Stimulated activated memory B cell treated with anti-CD40 and anti-IgM and Interleukin-4, amounts not matched to agents 10 μg/mL and 1 μg/mL and 100 μg/mL, for 72 hours (primary cell): ENCODE measurements at regions not wholly inside any gene's neighbourhood (a gene's known extent, or its start where the extent isn't known, plus 50 kb on each side); places are given as distances from the start of the nearest gene placed in this dataset.
"Not testable (repeated sequence)": the region's sequence is repeated elsewhere in the genome, so short reads cannot be mapped to it uniquely, and the experiment has no call there.

ENCODE experiments used
- ATAC-seq: fragments of 150-1000 bp; cut with Tn5 transposase; 2 replicates; pipeline ENCODE4 v1.10.0; 2021
- H3K27ac Mint-ChIP-seq: one replicate; pipeline ENCODE4 v1.8.0; 2022; ENCODE audit warnings: mild to moderate bottlenecking, mixed read lengths
- H3K27me3 Mint-ChIP-seq: one replicate; pipeline ENCODE4 v1.8.0; 2022; ENCODE audit warnings: mixed read lengths
- H3K36me3 Mint-ChIP-seq: one replicate; pipeline ENCODE4 v1.8.0; 2022; ENCODE audit warnings: mixed read lengths
- H3K4me1 Mint-ChIP-seq: one replicate; pipeline ENCODE4 v1.8.0; 2022; ENCODE audit warnings: mixed read lengths
- H3K4me3 Mint-ChIP-seq: one replicate; pipeline ENCODE4 v1.8.0; 2022; ENCODE audit warnings: mild to moderate bottlenecking, moderate library complexity, mixed read lengths
- H3K9me3 Mint-ChIP-seq: one replicate; pipeline ENCODE4 v1.8.0; 2022; ENCODE audit warnings: mixed read lengths

- ATAC-seq = peak; percentile 58
- Mint-ChIP-seq H3K4me1 (peaks cover 36% of the 10 kb centered on the region), H3K4me3 (no peak overlapping the region), H3K27me3 (no peaks in the 10 kb centered on the region), H3K36me3 (no peaks in the 10 kb centered on the region), H3K9me3 (no peaks in the 10 kb centered on the region), H3K27ac (peak overlapping the region; percentile 23)
These were observed 166.6 kb downstream of the BRD1 start for GRCh38 chr22:49660794-49661781.

GRCh38 chr22:49660321-49660720 is 167.4 kb downstream of the BRD1 start:
- no peaks in the 10 kb centered on the region for H3K27me3 Mint-ChIP-seq
- H3K36me3 Mint-ChIP-seq = no peaks in the 10 kb centered on the region
- H3K27ac Mint-ChIP-seq = no peak overlapping the region
- no peaks in the 10 kb centered on the region for H3K9me3 Mint-ChIP-seq
- no peak overlapping the region for H3K4me3 Mint-ChIP-seq
- peaks cover 40% of the 10 kb centered on the region for H3K4me1 Mint-ChIP-seq
- no peak for ATAC-seq

- no peaks in the 10 kb centered on the region for H3K9me3 Mint-ChIP-seq
- no peaks in the 10 kb centered on the region for H3K27me3 Mint-ChIP-seq
- no peak overlapping the region for H3K4me3 Mint-ChIP-seq
- no peaks in the 10 kb centered on the region for H3K36me3 Mint-ChIP-seq
- H3K4me1 Mint-ChIP-seq = peaks cover 42% of the 10 kb centered on the region
- H3K27ac Mint-ChIP-seq = no peak overlapping the region
- no peak for ATAC-seq
These were observed 167.8 kb downstream of the BRD1 start for GRCh38 chr22:49659924-49660315.

DNA sequence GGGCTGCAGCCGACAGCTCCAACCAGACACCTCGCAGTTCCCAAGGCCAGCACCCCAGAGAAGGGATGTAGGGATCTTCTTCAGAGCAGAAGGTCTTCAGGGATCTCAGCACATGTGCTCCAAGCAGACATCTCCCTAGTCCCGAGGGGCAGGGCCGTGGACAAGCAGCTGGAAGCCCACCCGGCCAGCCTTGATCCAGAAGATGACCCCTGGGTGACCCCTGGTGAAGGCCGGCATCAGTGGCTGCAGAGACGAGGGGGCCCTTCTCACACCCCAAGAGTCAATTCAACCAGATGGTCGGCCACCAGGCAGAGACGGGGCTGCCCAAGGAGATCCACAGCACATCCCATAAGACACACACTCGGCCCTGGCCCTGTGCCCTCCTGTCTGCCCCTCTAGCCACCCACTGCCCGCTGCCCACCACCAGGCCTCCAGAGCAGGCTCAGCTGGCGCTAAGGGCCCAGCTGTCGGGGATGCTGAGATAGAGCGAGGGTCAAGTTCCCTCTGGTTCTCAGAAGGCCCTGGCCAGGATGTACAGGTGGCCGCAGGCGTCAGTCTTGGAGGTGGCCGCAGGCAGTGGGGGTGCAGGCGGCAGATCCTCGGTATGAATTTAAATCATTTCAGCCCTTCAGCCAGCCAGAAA is 168.3 kb downstream of the BRD1 start:
- no peaks in the 10 kb centered on the region for H3K36me3 Mint-ChIP-seq
- H3K27ac Mint-ChIP-seq = no peak overlapping the region
- peaks cover 42% of the 10 kb centered on the region for H3K4me1 Mint-ChIP-seq
- no peaks in the 10 kb centered on the region for H3K9me3 Mint-ChIP-seq
- no peak overlapping the region for H3K4me3 Mint-ChIP-seq
- H3K27me3 Mint-ChIP-seq = no peaks in the 10 kb centered on the region
- ATAC-seq = no peak

DNA sequence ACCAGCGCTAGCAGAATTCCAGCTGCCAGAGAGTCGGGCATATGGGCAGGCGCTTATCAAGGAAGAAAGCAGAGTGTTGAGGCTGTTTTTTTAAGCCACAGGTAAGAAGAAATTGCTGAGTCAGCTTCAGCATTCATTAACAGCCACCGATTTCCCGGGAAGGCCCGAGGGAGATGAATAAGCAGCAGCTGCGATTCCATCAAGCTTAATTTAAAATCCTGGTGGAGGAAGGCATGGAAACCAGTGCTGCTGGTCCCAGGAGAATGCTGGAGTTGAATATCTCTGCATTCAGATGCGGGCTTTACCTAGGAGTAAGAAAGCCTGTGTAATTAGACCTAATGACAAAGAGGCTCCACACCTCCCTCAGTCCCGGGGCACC is 168.8 kb downstream of the BRD1 start:
- Mint-ChIP-seq H3K9me3 (no peaks in the 10 kb centered on the region), H3K36me3 (no peaks in the 10 kb centered on the region), H3K4me1 (peaks cover 42% of the 10 kb centered on the region), H3K27ac (peak overlapping the region; percentile 75), H3K27me3 (no peaks in the 10 kb centered on the region), H3K4me3 (no peak overlapping the region)
- no peak for ATAC-seq

DNA sequence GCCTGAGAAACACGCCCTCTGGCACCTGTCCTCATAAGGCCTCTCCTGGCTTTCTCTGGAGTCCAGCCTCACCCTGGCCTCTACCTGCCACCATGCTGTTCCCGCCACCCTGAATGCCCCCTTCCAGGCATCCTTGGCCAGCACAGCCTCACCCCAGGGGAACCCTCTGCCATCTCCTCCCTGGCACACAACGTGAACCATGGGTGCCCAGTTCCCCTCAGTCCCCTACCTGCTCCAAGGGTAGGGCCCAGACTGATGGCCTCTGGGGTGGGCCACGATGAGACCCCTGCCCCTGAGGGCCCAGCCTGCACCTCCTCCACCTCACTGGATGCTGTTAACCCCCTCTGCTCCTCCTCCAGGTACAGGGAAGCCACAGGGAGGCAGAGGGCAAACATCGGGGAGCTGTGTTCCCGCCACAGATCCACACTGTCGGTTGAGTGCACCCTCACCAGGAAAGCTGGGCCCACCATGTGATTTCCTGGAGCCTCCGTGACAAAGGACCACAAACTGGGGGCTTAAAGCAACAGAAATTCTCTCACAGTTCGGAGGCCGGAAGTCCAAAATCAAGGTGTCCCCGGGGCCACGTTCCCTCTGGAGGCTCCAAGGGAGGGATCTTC is 169.6 kb downstream of the BRD1 start:
- Mint-ChIP-seq H3K27ac (peak overlapping the region; percentile 75), H3K9me3 (no peaks in the 10 kb centered on the region), H3K27me3 (no peaks in the 10 kb centered on the region), H3K4me3 (peak overlapping the region; percentile 86), H3K36me3 (no peaks in the 10 kb centered on the region), H3K4me1 (peaks cover 42% of the 10 kb centered on the region)
- peak; percentile 5 for ATAC-seq

DNA sequence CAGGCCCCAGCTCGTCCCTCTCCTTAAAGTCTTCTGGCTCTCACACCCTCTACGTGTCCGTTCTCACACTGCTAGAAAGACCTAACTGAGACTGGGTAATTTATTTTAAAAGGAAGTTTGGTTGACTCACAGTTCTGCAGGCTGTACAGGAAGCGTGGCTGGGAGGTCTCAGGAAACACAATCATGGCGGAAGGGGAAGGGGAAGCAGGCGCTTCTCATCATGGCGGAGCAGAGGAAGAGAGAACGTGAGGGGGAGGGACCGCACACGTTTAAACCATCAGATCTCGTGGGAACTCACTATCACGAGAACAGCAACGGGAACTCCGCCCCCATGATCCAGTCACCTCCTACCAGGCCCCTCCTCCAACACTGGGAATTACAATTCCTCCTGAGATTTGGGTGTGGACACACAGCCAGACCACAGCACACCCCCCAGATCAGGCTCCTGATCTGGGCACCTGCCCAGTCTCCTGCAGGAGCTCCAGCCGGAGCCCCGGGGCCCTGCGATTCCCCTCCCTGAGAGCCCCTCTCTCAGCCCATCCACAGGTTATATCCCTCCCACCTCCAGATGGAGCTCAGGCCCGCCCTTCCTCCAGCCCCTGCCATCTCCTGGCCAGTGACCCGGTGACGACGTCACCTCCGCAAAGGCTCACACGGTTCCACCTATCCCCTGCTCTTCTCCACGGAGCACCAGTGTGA is 170.2 kb downstream of the BRD1 start:
- Mint-ChIP-seq H3K4me1 (peaks cover 42% of the 10 kb centered on the region), H3K36me3 (peaks cover 4% of the 10 kb centered on the region), H3K27me3 (no peaks in the 10 kb centered on the region)

DNA sequence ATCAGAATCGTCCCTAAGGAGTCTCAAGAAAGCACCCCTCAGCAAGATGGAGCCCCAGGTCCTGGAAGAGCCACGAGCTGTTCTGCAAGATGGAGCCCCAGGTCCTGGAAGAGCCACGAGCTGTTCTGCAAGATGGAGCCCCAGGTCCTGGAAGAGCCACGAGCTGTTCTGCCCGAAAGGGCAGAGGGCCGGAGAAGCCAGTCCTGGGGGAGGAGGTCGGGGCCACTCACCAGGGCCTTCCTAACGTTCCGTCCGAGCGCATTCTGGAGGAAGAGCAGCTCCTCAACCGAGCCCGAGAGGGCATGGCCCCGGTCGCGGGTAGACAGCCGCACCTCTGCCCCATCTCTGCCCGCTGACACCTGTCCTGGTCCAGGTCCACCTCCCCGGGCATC is 170.8 kb downstream of the BRD1 start:
- peak; percentile 66 for ATAC-seq
- not testable (repeated sequence) for H3K27me3 Mint-ChIP-seq, H3K9me3 Mint-ChIP-seq, H3K36me3 Mint-ChIP-seq
- H3K4me3 Mint-ChIP-seq = peak overlapping the region; percentile 86
- H3K27ac Mint-ChIP-seq = peak overlapping the region; percentile 75
- H3K4me1 Mint-ChIP-seq = peaks cover 42% of the 10 kb centered on the region

More for the DNA sequence above, 170.2 kb downstream of the BRD1 start:
- peak overlapping the region; percentile 75 for H3K27ac Mint-ChIP-seq
- peak; percentile 79 for ATAC-seq
- no peaks in the 10 kb centered on the region for H3K9me3 Mint-ChIP-seq
- H3K4me3 Mint-ChIP-seq = peak overlapping the region; percentile 86

GRCh38 chr22:49656291-49656851 is 171.3 kb downstream of the BRD1 start:
- Mint-ChIP-seq H3K4me1 (peaks cover 39% of the 10 kb centered on the region), H3K27me3 (no peaks in the 10 kb centered on the region), H3K36me3 (peaks cover 12% of the 10 kb centered on the region), H3K27ac (peak overlapping the region; percentile 75), H3K4me3 (peak overlapping the region; percentile 86), H3K9me3 (no peaks in the 10 kb centered on the region)
- ATAC-seq = no peak

DNA sequence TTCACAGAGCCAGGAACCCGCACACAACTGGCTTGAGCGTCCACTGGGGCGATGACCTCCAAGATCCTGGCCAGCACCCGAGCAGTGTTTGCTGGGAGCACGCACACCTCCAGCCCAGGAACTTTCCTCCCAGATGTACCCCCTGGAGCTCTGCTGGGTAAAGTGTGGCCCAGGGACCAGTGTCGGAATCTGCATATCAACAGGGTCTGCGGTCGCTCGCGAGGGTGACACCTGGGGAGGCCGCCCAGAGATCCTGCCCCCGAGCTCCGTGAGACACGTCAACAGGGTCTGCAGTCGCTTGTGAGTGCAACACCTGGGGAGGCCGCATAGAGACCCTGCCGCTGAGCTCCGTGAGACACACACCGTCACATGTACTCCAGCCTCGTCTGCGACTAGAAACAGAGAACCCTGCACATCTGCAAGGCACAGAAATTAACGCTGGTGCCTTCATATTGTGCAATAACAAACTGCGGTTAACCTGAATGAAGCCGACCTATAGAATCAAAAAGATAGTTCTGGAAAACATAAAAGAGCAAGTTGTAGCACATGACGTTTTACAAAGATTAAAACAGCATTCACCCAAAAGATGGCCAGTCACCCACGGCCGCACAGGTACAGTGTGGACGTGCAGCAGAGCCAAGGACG is 172.4 kb downstream of the BRD1 start:
- H3K9me3 Mint-ChIP-seq = no peaks in the 10 kb centered on the region
- no peak for ATAC-seq
- H3K36me3 Mint-ChIP-seq = peaks cover 20% of the 10 kb centered on the region
- H3K27ac Mint-ChIP-seq = no peak overlapping the region
- peaks cover 36% of the 10 kb centered on the region for H3K4me1 Mint-ChIP-seq
- H3K27me3 Mint-ChIP-seq = no peaks in the 10 kb centered on the region
- H3K4me3 Mint-ChIP-seq = peak overlapping the region; percentile 86

DNA sequence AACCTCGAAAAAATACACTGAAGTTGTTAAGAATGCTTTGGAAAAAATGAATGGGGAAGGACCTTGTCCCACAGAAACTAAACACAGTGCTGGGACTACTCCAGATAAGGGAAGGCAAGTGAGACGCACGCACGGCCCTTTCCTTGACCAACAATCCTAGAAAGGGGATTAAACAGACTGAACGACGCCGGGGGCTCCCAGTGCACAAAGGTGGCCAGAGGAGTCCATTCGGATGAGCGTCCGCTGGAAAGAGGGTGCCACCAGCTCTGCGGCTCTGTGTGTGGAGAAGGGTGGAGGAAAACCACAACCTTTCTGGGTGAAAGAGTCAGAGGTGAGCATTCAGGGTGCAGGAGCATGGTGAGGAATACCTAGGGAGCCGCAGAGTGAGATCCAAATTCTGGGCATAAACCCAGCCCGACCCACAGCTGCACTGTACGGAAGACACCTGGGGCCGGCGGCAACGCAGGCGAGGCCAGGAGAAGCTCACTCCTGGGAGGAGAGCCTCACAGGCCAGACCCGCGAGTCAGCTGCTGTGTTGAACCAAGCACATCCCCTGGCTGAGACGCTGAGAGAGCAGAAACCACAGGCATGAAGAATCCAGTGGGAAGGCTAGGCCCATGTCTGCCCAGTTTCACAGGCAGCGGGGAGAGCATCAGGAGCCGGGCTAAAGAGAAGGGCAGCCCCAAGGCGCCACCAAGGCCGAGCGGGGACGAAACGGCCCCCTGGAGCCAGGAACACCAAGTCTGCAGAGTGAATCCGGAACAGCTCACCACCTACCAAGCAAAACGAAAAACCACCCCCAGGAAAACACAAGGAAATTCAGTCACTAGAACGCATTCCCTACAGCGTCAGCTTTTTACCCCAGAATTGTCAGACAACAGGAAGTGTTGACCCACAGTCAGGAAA is 177.1 kb downstream of the BRD1 start:
- no peaks in the 10 kb centered on the region for H3K9me3 Mint-ChIP-seq
- no peaks in the 10 kb centered on the region for H3K27me3 Mint-ChIP-seq
- H3K36me3 Mint-ChIP-seq = peaks cover 25% of the 10 kb centered on the region
- H3K27ac Mint-ChIP-seq = no peak overlapping the region
- no peak for ATAC-seq
- no peak overlapping the region for H3K4me3 Mint-ChIP-seq
- peaks cover 26% of the 10 kb centered on the region for H3K4me1 Mint-ChIP-seq

- Mint-ChIP-seq H3K9me3 (peaks cover 5% of the 10 kb centered on the region), H3K27ac (no peak overlapping the region), H3K4me3 (no peak overlapping the region), H3K27me3 (no peaks in the 10 kb centered on the region), H3K36me3 (peaks cover 34% of the 10 kb centered on the region), H3K4me1 (peaks cover 27% of the 10 kb centered on the region)
- ATAC-seq = no peak
These were observed 178.3 kb downstream of the BRD1 start for GRCh38 chr22:49649166-49650068.

DNA sequence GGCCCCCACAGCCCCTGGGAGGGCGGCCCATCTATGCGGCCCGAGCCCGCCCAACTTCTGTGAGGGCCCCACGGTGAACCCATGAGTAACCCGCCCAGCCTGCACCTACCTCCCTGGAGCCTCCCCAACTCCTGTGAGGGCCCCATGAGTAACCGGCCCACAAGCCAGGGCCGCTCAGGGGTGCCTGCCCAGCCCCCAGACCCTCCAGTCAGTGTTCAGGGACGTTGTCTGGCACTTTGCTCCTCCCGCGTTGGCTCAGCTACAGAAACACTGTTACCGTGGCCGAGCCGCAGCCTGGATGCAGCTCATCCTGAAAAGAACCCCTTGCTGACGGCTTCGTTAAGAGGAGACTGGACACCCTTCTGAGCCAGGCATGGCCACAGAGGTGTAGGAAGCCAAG is 179.6 kb downstream of the BRD1 start:
- no peaks in the 10 kb centered on the region for H3K27me3 Mint-ChIP-seq
- no peak overlapping the region for H3K4me3 Mint-ChIP-seq
- peaks cover 41% of the 10 kb centered on the region for H3K36me3 Mint-ChIP-seq
- ATAC-seq = no peak
- peaks cover 7% of the 10 kb centered on the region for H3K9me3 Mint-ChIP-seq
- no peak overlapping the region for H3K27ac Mint-ChIP-seq
- H3K4me1 Mint-ChIP-seq = peaks cover 27% of the 10 kb centered on the region
